BJ (cell line): ENCODE measurements at regions not wholly inside any gene's neighbourhood (a gene's known extent, or its start where the extent isn't known, plus 50 kb on each side); places are given as distances from the start of the nearest gene placed in this dataset.

Experiments used
- CTCF ChIA-PET: fragments of 350-600 bp; formaldehyde crosslinking; extraction: SDS; loops from one replicate; lab custom pipeline; 2021; ENCODE audit warnings: antibody characterized with exemption, inconsistent platforms; lab: Yijun Ruan, JAX
- POLR2A ChIA-PET: fragments of 300-600 bp; sonication (Branson Sonifier 250); formaldehyde crosslinking; extraction: SDS; loops from one replicate; lab custom pipeline; 2021; ENCODE audit warnings: antibody characterized with exemption; lab: Charles Lee
- DNase-seq: peaks from one replicate; pipeline ENCODE4 v3.0.0-alpha.2; 2011; ENCODE audit warnings: low read depth
- H3K27me3 ChIP-seq: 2 replicates; pipeline ENCODE4 v1.6.0; 2011; ENCODE audit warnings: low read length; ENCODE audit not compliant: control insufficient read depth, insufficient read depth
- H3K36me3 ChIP-seq: 2 replicates; pipeline ENCODE4 v1.5.1; 2011; ENCODE audit warnings: low read length; ENCODE audit not compliant: control insufficient read depth, insufficient read depth
- H3K4me3 ChIP-seq: 2 replicates; pipeline ENCODE4 v1.5.1; 2011; ENCODE audit warnings: low read depth, mild to moderate bottlenecking, control low read depth, low read length
- CTCF ChIP-seq: IDR thresholded peaks from 2 replicates; pipeline ENCODE4 v1.5.1; 2011; ENCODE audit warnings: low read depth, mild to moderate bottlenecking, control low read depth, inconsistent platforms, low read length, moderate library complexity; ENCODE audit not compliant: insufficient read depth

GRCh38 chr4:134666640-134667039 is 465.1 kb upstream of the PABPC4L start:
- H3K27me3 ChIP-seq, result no peaks in the 10 kb centered on the region
- POLR2A ChIA-PET, result no interaction called here
- no peak for TF ChIP-seq CTCF
- no peak overlapping the region for H3K4me3 ChIP-seq
- CTCF ChIA-PET, result interaction anchor here (0.7 kb wide), 1 partner anchor 37 kb away, joined by 3 read pairs; no protein-coding TSS in a partner anchor
- DNase-seq, result no peak
- H3K36me3 ChIP-seq, result no peaks in the 10 kb centered on the region

GRCh38 chr4:134665429-134665828 is 463.8 kb upstream of the PABPC4L start:
- DNase-seq, result no peak
- Histone ChIP-seq H3K4me3 (no peak overlapping the region), H3K27me3 (no peaks in the 10 kb centered on the region), H3K36me3 (no peaks in the 10 kb centered on the region)
- ChIA-PET POLR2A (interaction anchor here (0.6 kb wide), 1 partner anchor 319 kb away, joined by 3 read pairs; no protein-coding TSS in a partner anchor), CTCF (no interaction called here)
- TF ChIP-seq CTCF, result no peak

- DNase-seq, result no peak
- H3K36me3 ChIP-seq, result no peaks in the 10 kb centered on the region
- no peak for TF ChIP-seq CTCF
- ChIA-PET POLR2A (no interaction called here), CTCF (interaction anchor here (0.6 kb wide), 1 partner anchor 27 kb away, joined by 3 read pairs; no protein-coding TSS in a partner anchor)
- H3K4me3 ChIP-seq, result no peak overlapping the region
- H3K27me3 ChIP-seq, result no peaks in the 10 kb centered on the region
Observed at GRCh38 chr4:134663742-134664141, 462.2 kb upstream of the PABPC4L start.

GRCh38 chr4:134650461-134650860 is 448.9 kb upstream of the PABPC4L start:
- H3K4me3 ChIP-seq, result no peak overlapping the region
- CTCF ChIA-PET, result interaction anchor here (0.6 to 1.2 kb wide), 3 partner anchors 9 to 1504 kb away, joined by 3 read pairs; no protein-coding TSS in a partner anchor
- H3K36me3 ChIP-seq, result no peaks in the 10 kb centered on the region
- POLR2A ChIA-PET, result interaction anchor here (0.6 kb wide), 1 partner anchor 88 kb away, joined by 3 read pairs; no protein-coding TSS in a partner anchor
- TF ChIP-seq CTCF, result peak; percentile 34; the same call in 1 of the 2 replicates
- H3K27me3 ChIP-seq, result no peaks in the 10 kb centered on the region
- no peak for DNase-seq

GRCh38 chr4:134645778-134646177 is 444.2 kb upstream of the PABPC4L start:
- ChIA-PET POLR2A (no interaction called here), CTCF (no interaction called here)
- Histone ChIP-seq H3K36me3 (no peaks in the 10 kb centered on the region), H3K4me3 (no peak overlapping the region), H3K27me3 (no peaks in the 10 kb centered on the region)
- no peak for DNase-seq
- no peak for TF ChIP-seq CTCF
